Psoas muscle (tissue), 7 donors: ENCODE measurements at regions not wholly inside any gene's neighbourhood (a gene's known extent, or its start where the extent isn't known, plus 50 kb on each side); places are given as distances from the start of the nearest gene placed in this dataset.

Source experiments
- ATAC-seq, 4 donors: fragments of 200-7000 bp; cut with Tn5 transposase; one replicate each; pipeline ENCODE4 v1.9.1; 2020; ENCODE audit warnings: moderate library complexity in 3 of 4, mild to moderate bottlenecking in 2 of 4
- DNase-seq, 2 donors: peaks; one replicate each; pipeline ENCODE4 v3.0.0-alpha.2; 2020
- H3K27ac ChIP-seq: fragments of 200-600 bp; one replicate; pipeline ENCODE4 v1.8.0; 2022
- H3K27me3 ChIP-seq, 3 donors: fragments of 200-600 bp in 1 of 3; one replicate each; pipeline versions ENCODE4 v1.6.1 to v1.8.0; 2013 to 2022; ENCODE audit warnings: low read length in 2 of 3, mild to moderate bottlenecking in 2 of 3, moderate library complexity in 1 of 3; ENCODE audit not compliant: insufficient read depth in 3 of 3
- H3K36me3 ChIP-seq, 2 donors: fragments of 200-600 bp in 1 of 2; one replicate each; pipeline versions ENCODE4 v1.6.1 to v1.8.0; 2013 to 2022; ENCODE audit warnings: low read depth in 1 of 2, mild to moderate bottlenecking in 1 of 2, moderate library complexity in 1 of 2; ENCODE audit not compliant: insufficient read depth in 1 of 2
- H3K4me1 ChIP-seq: fragments of 200-600 bp; one replicate; pipeline ENCODE4 v1.8.0; 2022
- H3K4me3 ChIP-seq: fragments of 200-600 bp; one replicate; pipeline ENCODE4 v1.8.0; 2022; ENCODE audit warnings: mild to moderate bottlenecking
- H3K9me3 ChIP-seq: fragments of 200-600 bp; one replicate; pipeline ENCODE4 v1.8.0; 2022
- WGBS, 3 donors: extraction: QIAGEN DNeasy Blood & Tissue Kit; methylation state at CpG; one replicate each; pipeline versions ENCODE4 v1.1.6 to v1.1.7; 2013; 5-methylcytosine and 5-hydroxymethylcytosine counted together
- intact Hi-C, 2 donors: fragments of 100-400 bp; cut with DNase I; formaldehyde crosslinking; loops; one replicate each; pipeline versions ENCODE4 v1.11.0 to v1.14.2; 2022
- TF ChIP-seq, protein P1 (sequence below): fragments of 200-600 bp; IDR thresholded peaks from one replicate; pipeline ENCODE4 v1.8.0; 2022; ENCODE audit warnings: antibody characterized with exemption
- donor health status: healthy with polysubstance abuse.
- donor health status: DM: no; HTN: no; CAD: no; lungs with moderate emphysema.
- donor health status: Bipolar disorder and iron deficiency.
- donor health status: healthy.
- donor health status: DM: yes; HTN: yes; CAD: no.
- donor health status: DM: no; HTN: no; CAD: no.
- donor health status: DM: yes; HTN: yes; CAD: no.

DNA sequence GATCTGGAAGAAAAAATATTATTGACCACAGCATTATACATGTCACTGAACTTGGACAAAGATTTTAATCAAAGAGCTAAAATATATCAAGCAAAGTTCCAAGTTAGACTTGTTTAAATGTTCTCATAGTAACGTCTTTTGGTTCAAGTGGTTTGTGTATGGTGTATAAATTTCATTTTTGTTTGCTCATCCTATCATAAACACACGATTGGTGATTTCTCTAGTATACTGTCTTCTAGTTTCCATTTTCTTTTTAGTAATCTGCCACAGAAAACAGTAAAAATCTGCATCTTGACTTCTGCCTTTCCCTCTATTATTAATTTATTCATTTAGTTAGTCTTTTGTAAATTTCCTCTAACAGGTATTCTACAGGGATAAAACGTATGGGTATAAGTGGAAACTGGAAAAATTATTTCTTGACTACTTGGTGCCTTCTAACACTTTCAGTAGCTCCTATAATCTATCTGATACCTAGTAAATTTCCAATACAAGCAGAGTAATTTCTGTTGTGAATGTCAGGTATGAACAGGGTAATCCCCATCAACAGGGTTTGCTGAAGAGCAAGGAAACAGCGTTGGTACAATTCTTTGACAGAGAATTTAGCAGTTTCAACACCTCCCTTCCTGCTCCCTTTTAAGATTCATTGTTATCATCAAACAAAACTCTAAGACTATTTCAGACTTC lies 268.0 kb downstream of the PTPRC start:
- Histone ChIP-seq H3K9me3 (no peaks in the 10 kb centered on the region), H3K27ac (no peak overlapping the region), H3K4me3 (no peak overlapping the region), H3K4me1 (peaks cover 9% of the 10 kb centered on the region), H3K27me3 (no peaks in the 10 kb centered on the region), H3K36me3 (no peaks in the 10 kb centered on the region)
- ATAC-seq (no peak), DNase-seq (no peak)
- TF ChIP-seq, protein P1, sequence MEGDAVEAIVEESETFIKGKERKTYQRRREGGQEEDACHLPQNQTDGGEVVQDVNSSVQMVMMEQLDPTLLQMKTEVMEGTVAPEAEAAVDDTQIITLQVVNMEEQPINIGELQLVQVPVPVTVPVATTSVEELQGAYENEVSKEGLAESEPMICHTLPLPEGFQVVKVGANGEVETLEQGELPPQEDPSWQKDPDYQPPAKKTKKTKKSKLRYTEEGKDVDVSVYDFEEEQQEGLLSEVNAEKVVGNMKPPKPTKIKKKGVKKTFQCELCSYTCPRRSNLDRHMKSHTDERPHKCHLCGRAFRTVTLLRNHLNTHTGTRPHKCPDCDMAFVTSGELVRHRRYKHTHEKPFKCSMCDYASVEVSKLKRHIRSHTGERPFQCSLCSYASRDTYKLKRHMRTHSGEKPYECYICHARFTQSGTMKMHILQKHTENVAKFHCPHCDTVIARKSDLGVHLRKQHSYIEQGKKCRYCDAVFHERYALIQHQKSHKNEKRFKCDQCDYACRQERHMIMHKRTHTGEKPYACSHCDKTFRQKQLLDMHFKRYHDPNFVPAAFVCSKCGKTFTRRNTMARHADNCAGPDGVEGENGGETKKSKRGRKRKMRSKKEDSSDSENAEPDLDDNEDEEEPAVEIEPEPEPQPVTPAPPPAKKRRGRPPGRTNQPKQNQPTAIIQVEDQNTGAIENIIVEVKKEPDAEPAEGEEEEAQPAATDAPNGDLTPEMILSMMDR, result no peak
- intact Hi-C loops, result no loop called here
- 75 to 83% (median 78%) methylated on average over 4 of the region's 4 CpGs for WGBS, 3 donors

DNA sequence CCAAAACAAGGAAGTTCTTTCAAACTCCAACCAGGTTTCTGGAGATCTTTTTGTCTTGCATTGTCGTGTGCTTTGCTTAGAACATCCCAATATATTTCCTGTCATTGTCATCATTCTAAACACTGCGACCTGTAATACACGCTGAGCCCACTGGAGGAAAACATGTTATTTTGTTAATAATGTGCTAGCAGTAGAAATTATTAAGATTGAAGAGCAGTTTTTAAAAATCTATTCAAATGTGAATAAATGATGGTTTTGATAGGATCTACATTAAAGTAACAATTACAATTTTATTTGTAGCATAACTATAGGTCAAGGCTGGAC lies 268.5 kb downstream of the PTPRC start:
- intact Hi-C loops, result no loop called here
- Histone ChIP-seq H3K36me3 (no peaks in the 10 kb centered on the region), H3K4me1 (peaks cover 4% of the 10 kb centered on the region), H3K27ac (no peak overlapping the region), H3K27me3 (no peaks in the 10 kb centered on the region), H3K9me3 (no peaks in the 10 kb centered on the region), H3K4me3 (no peak overlapping the region)
- TF ChIP-seq, protein P1, result peak; percentile 16
- 69 to 89% (median 77%) methylated on average over 3 of the region's 3 CpGs for WGBS, 3 donors
- ATAC-seq, result no peak
- no peak for DNase-seq

DNA sequence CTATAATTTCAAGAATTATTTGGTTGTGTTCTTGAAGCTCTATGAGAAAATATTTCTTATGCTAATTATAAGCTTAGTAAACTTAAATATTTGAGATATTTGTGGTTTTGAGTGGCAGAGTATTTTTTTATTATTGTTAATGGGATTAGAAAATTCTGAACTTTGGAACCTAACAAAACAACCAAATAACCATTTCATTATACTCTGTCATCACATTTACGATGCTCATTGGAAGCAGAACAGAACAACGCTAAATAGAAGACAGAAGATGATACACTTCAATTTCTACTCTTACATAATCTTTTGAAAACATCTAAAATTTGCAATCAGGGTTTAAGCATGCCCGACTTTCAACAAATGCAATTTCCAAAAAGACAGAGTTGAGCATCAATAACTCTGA lies 270.2 kb downstream of the PTPRC start:
- Histone ChIP-seq H3K27ac (no peak overlapping the region), H3K27me3 (no peaks in the 10 kb centered on the region), H3K9me3 (no peaks in the 10 kb centered on the region), H3K36me3 (no peaks in the 10 kb centered on the region), H3K4me3 (no peak overlapping the region), H3K4me1 (no peaks in the 10 kb centered on the region)
- intact Hi-C loops, result no loop called here
- DNase-seq, result no peak
- ATAC-seq, result no peak
- TF ChIP-seq, protein P1, result no peak
- 59 to 88% (median 60%) methylated on average over 3 of the region's 3 CpGs for WGBS, 3 donors

DNA sequence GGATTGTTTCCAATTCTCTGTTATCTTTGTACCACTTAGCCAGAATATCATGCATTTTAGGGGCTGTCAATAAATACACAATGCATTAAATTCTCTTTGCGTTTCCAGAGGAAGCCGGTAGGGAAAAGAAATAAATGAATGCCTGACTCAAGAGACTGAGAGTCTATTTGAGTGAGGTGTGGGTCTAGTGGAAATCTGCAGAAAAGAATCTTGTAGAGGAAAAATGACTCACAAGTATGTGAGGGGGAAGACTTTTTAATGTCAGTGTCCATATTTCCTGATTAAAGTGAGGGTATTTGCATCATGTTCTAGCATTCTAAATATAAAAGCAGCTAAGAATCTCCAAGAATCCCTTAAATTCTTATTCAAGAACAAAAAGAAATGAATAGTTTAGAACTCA lies 271.1 kb downstream of the PTPRC start:
- TF ChIP-seq, protein P1, result no peak
- Histone ChIP-seq H3K27me3 (no peaks in the 10 kb centered on the region), H3K9me3 (no peaks in the 10 kb centered on the region), H3K4me3 (no peak overlapping the region), H3K36me3 (no peaks in the 10 kb centered on the region), H3K27ac (no peak overlapping the region), H3K4me1 (no peaks in the 10 kb centered on the region)
- WGBS, 3 donors, result 72 to 79% (median 74%) methylated on average over 2 of the region's 2 CpGs
- no peak for DNase-seq
- intact Hi-C loops, result no loop called here
- no peak for ATAC-seq

DNA sequence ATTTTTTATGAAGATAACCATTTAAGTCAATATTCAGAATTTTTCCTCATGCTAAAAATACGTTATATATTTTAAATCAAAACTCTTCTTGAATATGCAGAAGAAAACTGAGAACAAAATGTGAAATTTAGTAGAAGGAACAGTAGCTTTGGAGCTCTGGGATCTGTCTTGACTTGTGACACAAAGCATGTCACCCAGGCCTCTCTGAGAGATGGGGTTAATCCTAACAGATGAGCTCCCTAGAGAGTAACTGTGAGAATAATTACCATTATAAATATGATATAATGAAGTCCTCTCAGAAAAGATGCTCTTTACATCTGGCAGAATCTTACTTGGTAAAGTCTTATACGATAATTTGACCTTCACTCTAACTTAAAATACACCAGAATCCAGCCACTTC lies 272.0 kb downstream of the PTPRC start:
- TF ChIP-seq, protein P1, result no peak
- DNase-seq (no peak), ATAC-seq (no peak)
- intact Hi-C loops, result no loop called here
- no peaks in the 10 kb centered on the region for H3K9me3 ChIP-seq
- H3K4me1 ChIP-seq, result no peaks in the 10 kb centered on the region
- 82 to 89% (median 89%) methylated on average over 2 of the region's 2 CpGs for WGBS, 3 donors
- no peak overlapping the region for H3K4me3 ChIP-seq
- no peaks in the 10 kb centered on the region for H3K36me3 ChIP-seq
- H3K27ac ChIP-seq, result no peak overlapping the region
- H3K27me3 ChIP-seq, result no peaks in the 10 kb centered on the region
